Stimulated activated CD4-positive, alpha-beta T cell treated with anti-CD3 and anti-CD28 coated beads, Interleukin-1b, Interleukin-23, amount 100 ng/mL, for 48 hours (primary cell): ENCODE measurements at regions not wholly inside any gene's neighbourhood (a gene's known extent, or its start where the extent isn't known, plus 50 kb on each side); places are given as distances from the start of the nearest gene placed in this dataset.

ENCODE experiments used
- DNase-seq: peaks from one replicate; pipeline ENCODE4 v3.0.0-alpha.2; 2020

DNA sequence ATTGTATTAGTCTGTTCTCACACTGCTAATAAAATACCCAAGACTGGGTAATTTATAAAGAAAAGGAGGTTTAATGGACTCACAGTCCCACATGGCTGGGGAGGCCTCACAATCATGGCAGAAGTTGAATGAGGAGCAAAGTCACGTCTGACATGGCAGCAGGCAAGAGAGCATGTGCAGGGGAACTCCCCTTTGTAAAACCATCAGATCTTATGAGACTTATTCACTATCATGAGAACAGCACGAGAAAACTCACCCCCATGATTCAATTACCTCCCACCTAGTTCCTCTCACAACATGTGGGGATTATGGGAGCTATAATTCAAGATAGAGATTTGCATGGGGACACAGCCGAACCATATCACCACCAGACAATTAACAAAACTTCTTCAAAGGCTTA is 84.4 kb upstream of the ANKRD1 start:
- peak; percentile 22 for DNase-seq

- DNase-seq = peak; percentile 59
Observed at GRCh38 chr10:91006001-91006751, 85.3 kb upstream of the ANKRD1 start.

GRCh38 chr10:91006752-91007346 is 86.0 kb upstream of the ANKRD1 start:
- no peak for DNase-seq

DNA sequence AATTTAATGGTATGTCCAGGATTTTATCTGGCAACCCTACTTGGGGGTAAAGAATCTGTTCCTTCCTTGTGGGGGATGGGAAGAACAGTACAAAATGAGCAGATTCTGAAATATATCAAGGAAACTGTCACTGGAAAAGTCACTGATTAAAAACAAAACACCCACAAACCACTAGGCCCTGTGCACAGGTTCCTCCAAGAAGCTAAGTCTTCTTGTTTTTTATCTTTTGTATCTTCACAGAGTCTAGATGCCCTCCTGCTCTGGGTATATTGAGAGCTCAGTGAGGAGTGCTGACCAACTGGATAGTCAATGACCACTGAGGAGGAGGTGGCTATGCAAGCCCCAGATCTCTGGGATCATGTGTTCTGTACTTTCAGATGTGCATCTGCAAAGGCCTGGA is 86.8 kb upstream of the ANKRD1 start:
- DNase-seq = no peak

DNA sequence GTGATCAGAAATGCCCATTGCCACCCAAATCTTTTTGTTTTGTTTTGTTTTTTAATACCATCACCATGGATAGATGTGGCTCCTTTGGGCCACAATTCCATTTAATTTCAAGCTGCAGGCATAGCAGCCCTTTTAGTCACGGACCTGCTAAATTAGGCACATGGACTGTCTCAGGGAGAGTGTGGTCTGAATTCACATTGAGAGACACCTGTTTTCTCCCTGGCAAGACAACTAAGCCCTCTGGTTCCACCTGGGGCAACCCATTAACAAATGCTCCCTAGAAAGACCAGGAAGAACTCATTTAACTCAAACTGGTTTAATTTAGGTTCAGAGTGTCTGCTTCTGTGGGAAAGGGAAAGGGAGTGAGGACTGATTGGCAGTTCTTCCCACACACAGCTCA is 88.2 kb upstream of the ANKRD1 start:
- no peak for DNase-seq

GRCh38 chr10:91010952-91011351 is 90.1 kb upstream of the ANKRD1 start:
- no peak for DNase-seq

DNA sequence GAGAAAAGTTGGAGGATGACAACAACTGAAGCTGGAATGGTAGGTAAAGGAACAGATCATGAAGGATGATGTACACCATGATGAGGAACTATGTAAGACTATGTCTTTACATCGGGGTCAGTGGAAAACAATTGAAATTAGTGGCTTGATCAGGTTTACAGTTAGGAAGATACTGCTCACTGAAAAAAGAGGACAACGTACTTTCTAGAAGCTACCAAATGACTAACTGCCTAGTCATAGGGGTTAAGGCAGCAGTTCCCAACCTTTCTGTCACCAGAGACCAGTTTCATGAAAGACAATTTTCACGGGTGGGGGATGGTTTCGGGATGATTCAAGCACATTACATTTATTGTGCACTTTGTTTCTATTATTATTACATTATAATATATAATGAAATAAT is 91.6 kb upstream of the ANKRD1 start:
- DNase-seq = no peak

DNA sequence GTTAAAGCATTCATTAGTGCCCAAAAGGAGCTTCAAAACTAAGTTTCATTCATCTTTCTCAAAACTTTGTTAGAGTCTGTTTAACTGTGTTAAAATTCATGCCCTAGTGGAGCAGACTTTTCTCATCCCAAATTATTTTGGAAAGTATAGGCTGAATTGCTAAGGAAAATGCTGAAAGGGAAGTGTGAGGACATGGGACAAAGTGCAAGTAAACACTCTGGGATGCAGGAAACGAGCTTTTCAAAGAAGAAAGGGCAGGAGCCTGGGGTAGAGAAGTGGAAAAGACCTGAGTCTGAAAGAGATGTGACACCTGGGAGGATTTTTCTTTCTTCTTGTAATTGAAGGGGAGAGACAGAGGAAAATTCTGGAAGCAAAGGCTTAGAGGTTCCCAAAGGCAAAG is 93.1 kb upstream of the ANKRD1 start:
- no peak for DNase-seq

DNA sequence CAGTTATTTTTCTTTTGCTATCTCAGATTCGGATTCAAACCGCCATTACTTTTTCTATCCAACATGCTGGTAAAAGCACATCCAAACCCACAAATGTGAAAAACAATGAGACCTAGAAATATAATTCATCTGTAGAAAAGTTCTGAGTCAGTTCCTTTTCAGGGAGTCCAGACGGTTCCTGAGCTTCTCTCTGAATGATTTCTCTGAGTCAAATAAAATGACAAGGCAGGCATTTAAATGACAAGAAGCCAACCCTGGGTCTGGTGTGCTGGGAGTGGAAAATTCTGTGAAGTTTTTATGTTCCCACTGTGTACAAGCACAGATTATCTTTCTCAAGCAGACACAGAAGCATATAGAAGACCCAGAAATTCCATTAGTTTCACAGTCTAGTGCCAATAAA is 96.3 kb upstream of the ANKRD1 start:
- no peak for DNase-seq

- DNase-seq = no peak
Observed at GRCh38 chr10:91021901-91022300, 101.0 kb upstream of the ANKRD1 start.

- no peak for DNase-seq
Observed at GRCh38 chr10:91022390-91022789, 101.5 kb upstream of the ANKRD1 start.

DNA sequence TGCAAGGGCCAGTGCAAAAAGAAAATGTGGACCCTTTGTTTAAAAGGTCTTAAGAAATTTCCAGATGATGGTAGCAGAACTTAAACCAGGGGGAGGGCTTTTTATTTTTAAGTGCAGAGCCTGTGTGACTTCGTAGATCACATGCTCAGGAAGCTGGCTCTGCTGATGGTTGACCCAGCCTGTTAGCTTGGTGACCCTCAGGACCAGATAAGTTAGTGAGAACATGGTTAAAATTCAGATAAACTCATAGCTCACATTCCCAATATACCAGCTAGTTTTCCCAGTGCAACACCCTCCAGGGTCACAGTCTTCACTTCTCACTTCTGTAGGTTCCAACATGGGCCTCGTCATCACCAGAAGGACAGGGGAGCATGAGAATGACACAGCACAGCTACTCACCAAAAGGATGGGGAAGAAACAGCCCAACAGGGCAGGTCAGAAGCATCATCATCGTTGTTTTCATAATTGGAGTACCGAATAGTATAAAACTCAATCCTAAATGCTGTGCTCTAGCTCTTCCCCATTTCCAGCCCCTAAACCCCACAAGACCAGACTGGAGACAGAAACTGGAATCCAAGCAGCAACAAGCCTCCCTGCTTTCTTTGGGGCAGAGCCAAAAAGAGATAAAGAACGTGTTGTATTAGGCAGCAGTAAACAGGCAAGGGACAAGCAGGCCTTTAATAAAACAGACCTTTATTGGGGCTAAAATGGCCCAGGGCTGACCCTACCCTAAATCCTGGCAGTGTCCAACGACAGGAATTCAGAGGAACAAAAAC is 102.2 kb upstream of the ANKRD1 start:
- no peak for DNase-seq

DNA sequence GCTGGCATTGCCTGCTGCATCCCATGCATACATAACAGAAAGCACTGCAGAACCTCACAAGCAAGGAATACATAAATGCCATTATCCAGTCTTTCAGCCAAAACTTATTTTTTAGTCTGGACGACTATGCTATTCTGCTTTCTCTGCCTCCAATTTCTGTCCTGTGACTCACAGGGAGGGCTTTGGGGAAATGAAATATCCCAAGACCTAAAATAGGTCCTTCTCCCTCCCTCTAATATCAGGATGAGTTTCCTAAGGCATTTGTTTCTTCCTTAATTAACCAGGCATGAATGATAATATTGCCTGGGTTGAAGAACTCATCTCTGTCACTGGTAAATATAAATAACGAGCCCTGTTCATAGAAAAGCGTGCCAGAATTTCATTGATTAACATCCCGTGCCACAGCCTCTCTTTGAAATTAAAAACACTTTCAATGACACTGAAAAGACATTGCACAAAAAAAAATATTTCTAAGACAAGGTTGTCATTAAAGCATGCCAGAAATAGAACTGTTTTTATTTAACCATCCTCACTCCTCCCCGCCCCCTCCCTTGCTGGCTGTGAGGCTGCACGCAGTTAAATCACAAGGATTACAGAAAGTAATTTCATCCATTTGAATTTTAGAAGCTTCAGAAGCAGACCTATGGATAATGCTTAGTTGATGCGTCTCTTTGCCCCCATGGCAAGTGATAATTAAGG is 103.0 kb upstream of the ANKRD1 start:
- DNase-seq = no peak

GRCh38 chr10:91024541-91024940 is 103.7 kb upstream of the ANKRD1 start:
- no peak for DNase-seq

- DNase-seq = no peak
Observed at GRCh38 chr10:91032611-91033206, 111.8 kb upstream of the ANKRD1 start.

DNA sequence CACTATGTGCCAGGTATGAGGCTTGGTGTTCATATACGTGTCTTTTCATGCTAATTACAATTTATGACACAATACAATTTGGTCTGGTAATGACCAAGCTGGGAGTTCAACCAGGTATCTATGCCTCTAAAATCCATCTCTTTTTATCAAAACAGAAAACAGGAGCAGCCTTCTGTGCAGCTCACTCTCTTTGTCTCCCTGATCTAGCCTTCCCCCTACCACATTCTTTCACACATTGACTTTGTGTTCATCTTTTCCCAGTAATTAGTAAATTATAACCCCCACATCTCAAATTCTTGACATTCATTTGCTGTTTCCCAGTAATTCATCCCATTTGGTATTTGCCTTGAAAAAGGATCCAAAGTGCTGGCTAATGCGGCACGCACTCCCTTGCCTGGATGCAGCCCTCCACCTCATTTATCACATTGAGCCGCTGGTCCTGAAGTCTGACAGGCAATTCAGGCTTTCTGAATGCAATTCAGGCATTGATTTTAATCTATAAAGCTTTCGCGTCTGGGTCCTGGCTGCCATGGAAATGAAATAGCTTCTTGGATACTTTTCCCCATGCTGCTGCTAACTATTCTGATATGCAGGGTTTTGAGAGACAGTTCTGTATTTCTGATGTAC is 112.5 kb upstream of the ANKRD1 start:
- no peak for DNase-seq

DNA sequence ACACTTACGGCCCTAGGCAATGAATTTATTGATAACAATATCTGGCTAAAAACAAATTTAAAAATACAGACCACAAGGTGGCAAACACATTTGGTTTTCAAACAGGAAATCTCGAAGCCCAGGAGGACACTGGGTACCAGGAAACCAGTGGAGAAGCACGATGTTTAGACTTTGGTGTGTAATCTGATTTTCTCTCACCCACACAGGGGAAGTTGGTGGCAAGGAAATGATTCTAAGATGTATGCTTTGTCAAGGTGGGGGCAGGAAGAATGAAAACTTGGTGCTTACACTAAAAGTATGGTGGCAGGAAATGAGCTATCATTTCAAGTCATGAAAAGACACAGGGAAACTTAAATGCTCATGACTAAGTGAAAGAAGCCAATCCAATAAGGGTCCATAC is 113.2 kb upstream of the ANKRD1 start:
- peak; percentile 3 for DNase-seq

DNA sequence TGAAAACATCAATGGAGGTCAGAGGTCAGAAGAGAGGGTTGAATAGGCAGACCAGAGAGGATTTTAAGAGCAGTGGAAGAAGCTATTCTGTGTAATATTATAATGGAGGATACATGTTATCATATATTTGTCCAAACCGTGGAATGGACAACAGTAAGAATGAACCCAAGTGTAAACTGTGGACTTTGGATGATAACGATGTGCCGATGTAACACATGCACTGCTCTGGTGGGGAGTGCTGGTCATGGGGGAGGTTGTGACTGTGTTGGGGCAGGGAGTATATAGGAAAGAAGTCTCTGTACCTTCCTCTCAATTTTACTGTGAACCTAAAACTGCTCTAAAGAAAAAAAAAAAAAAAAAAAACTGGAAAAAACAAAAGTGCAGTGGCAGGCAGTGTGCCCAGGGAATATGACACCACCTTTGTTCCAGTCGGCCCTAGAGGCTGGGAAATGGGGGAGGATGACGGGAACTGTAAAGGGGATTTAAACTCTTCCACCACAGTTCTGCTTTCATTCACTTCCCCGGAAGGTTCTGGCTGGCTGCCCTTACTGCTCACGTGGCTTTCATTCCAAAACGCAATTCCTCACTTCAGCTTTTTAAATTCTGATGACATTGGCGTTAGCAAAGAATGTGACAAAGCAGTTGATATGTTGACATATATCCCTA is 113.7 kb upstream of the ANKRD1 start:
- DNase-seq = no peak

- DNase-seq = no peak
Observed at GRCh38 chr10:91035650-91036292, 114.9 kb upstream of the ANKRD1 start.

GRCh38 chr10:91036807-91037411 is 116.0 kb upstream of the ANKRD1 start:
- DNase-seq = no peak

GRCh38 chr10:91038971-91039370 is 118.1 kb upstream of the ANKRD1 start:
- DNase-seq = no peak
